Natural killer cell (primary cell): ENCODE measurements at regions not wholly inside any gene's neighbourhood (a gene's known extent, or its start where the extent isn't known, plus 50 kb on each side); places are given as distances from the start of the nearest gene placed in this dataset.
A peak's percentile ranks its signal among the peaks of the same experiment; 100 is the strongest.

Source experiments
- ATAC-seq, 3 donors: fragments of 150-1000 bp in 2 of 3; fragments of 200-7000 bp in 1 of 3; cut with Tn5 transposase; 1 replicate in 1 of 3; 2 replicates in 2 of 3; pipeline ENCODE4 v1.10.0; 2021; ENCODE audit warnings: mild to moderate bottlenecking in 2 of 3, moderate library complexity in 2 of 3
- DNase-seq, 2 donors: peaks; one replicate each; pipeline versions ENCODE4 v3.0.0 to v3.0.0-alpha.2; 2013 to 2021; ENCODE audit warnings: mixed read lengths in 1 of 2
- H3K27ac ChIP-seq: one replicate; pipeline ENCODE4 v1.5.1; 2013; ENCODE audit warnings: mild to moderate bottlenecking, low read length
- H3K27me3 ChIP-seq: one replicate; pipeline ENCODE4 v1.6.1; 2013; ENCODE audit warnings: low read length; ENCODE audit not compliant: control insufficient read depth, insufficient read depth
- H3K36me3 ChIP-seq: one replicate; pipeline ENCODE4 v1.6.1; 2013; ENCODE audit warnings: low read length; ENCODE audit not compliant: control insufficient read depth, insufficient read depth
- H3K4me1 ChIP-seq: one replicate; pipeline ENCODE4 v1.6.1; 2013; ENCODE audit warnings: low read length; ENCODE audit not compliant: control insufficient read depth, insufficient read depth
- H3K4me3 ChIP-seq: one replicate; pipeline ENCODE4 v1.5.1; 2013; ENCODE audit warnings: low read length
- H3K9me3 ChIP-seq: one replicate; pipeline ENCODE4 v1.6.1; 2013; ENCODE audit warnings: low read length; ENCODE audit not compliant: control insufficient read depth, insufficient read depth
- H3K27ac Mint-ChIP-seq, 2 donors: one replicate each; pipeline ENCODE4 v1.8.0; 2022; ENCODE audit warnings: mild to moderate bottlenecking in 2 of 2, mixed read lengths in 2 of 2, moderate library complexity in 1 of 2
- H3K27me3 Mint-ChIP-seq, 2 donors: one replicate each; pipeline ENCODE4 v1.8.0; 2022; ENCODE audit warnings: low read depth in 2 of 2, mixed read lengths in 2 of 2
- H3K36me3 Mint-ChIP-seq: one replicate; pipeline ENCODE4 v1.8.0; 2022; ENCODE audit warnings: mixed read lengths
- H3K4me1 Mint-ChIP-seq, 2 donors: one replicate each; pipeline ENCODE4 v1.8.0; 2022; ENCODE audit warnings: mixed read lengths in 2 of 2
- H3K4me3 Mint-ChIP-seq: one replicate; pipeline ENCODE4 v1.8.0; 2022; ENCODE audit warnings: mild to moderate bottlenecking, moderate library complexity, mixed read lengths
- H3K9me3 Mint-ChIP-seq, 2 donors: one replicate each; pipeline ENCODE4 v1.8.0; 2022; ENCODE audit warnings: mixed read lengths in 2 of 2
- CTCF ChIP-seq: fragments of 200-600 bp; IDR thresholded peaks from one replicate; pipeline ENCODE4 v1.8.0; 2022; ENCODE audit warnings: antibody characterized with exemption
- WGBS: methylation state at CpG from one replicate; pipeline ENCODE4 v1.1.7; 2013; ENCODE audit warnings: missing lambda C conversion rate; ENCODE audit not compliant: insufficient coverage; 5-methylcytosine and 5-hydroxymethylcytosine counted together
- intact Hi-C: fragments of 100-400 bp; cut with micrococcal nuclease; formaldehyde crosslinking; loops from one replicate; pipeline ENCODE4 v1.14.2; 2022

- intact Hi-C loops = no loop called here
- H3K4me1 ChIP-seq = no peaks in the 10 kb centered on the region
- 95% methylated on average over 2 of the region's 3 CpGs for WGBS
- Mint-ChIP-seq H3K4me3 (no peak overlapping the region), H3K36me3 (no peaks in the 10 kb centered on the region), H3K9me3 (no peaks in the 10 kb centered on the region), H3K4me1 (no peaks in the 10 kb centered on the region), H3K27ac (no peak overlapping the region), H3K27me3 (no peaks in the 10 kb centered on the region)
- no peaks in the 10 kb centered on the region for H3K36me3 ChIP-seq
- DNase-seq (no peak), ATAC-seq (no peak)
- TF ChIP-seq CTCF = no peak
- H3K9me3 ChIP-seq = no peaks in the 10 kb centered on the region
- no peaks in the 10 kb centered on the region for H3K27me3 ChIP-seq
- no peak overlapping the region for H3K4me3 ChIP-seq
- no peak overlapping the region for H3K27ac ChIP-seq
Observed at GRCh38 chr4:185868983-185869382, 57.0 kb upstream of the SORBS2 start.

- 93% methylated on average over 2 of the region's 2 CpGs for WGBS
- no peak overlapping the region for H3K4me3 ChIP-seq
- no peak overlapping the region for H3K27ac ChIP-seq
- ATAC-seq = no peak
- Mint-ChIP-seq H3K27ac (no peak overlapping the region), H3K4me3 (no peak overlapping the region), H3K4me1 (no peaks in the 10 kb centered on the region), H3K9me3 (no peaks in the 10 kb centered on the region), H3K27me3 (no peaks in the 10 kb centered on the region), H3K36me3 (no peaks in the 10 kb centered on the region)
- intact Hi-C loops = no loop called here
- no peak for DNase-seq
- H3K4me1 ChIP-seq = no peaks in the 10 kb centered on the region
- no peaks in the 10 kb centered on the region for H3K9me3 ChIP-seq
- H3K36me3 ChIP-seq = no peaks in the 10 kb centered on the region
- TF ChIP-seq CTCF = no peak
- H3K27me3 ChIP-seq = no peaks in the 10 kb centered on the region
Observed at GRCh38 chr4:185869427-185869826, 57.4 kb upstream of the SORBS2 start.

- no peaks in the 10 kb centered on the region for H3K9me3 Mint-ChIP-seq
- no peak overlapping the region for H3K27ac ChIP-seq
- no peaks in the 10 kb centered on the region for H3K4me1 ChIP-seq
- 87% methylated on average over 14 of the region's 14 CpGs for WGBS
- no peaks in the 10 kb centered on the region for H3K9me3 ChIP-seq
- H3K27me3 Mint-ChIP-seq = no peaks in the 10 kb centered on the region
- TF ChIP-seq CTCF = no peak
- no peak overlapping the region for H3K27ac Mint-ChIP-seq
- no peaks in the 10 kb centered on the region for H3K36me3 ChIP-seq
- no peak overlapping the region for H3K4me3 Mint-ChIP-seq
- H3K36me3 Mint-ChIP-seq = no peaks in the 10 kb centered on the region
- intact Hi-C loops = no loop called here
- H3K4me1 Mint-ChIP-seq = no peaks in the 10 kb centered on the region
- no peak overlapping the region for H3K4me3 ChIP-seq
- DNase-seq (no peak), ATAC-seq (peak in 1 of 3 donors; percentile 34)
- H3K27me3 ChIP-seq = no peaks in the 10 kb centered on the region
Observed at GRCh38 chr4:185870366-185870765, 58.4 kb upstream of the SORBS2 start.

GRCh38 chr4:185872747-185873380, 60.9 kb upstream of the SORBS2 start:
- intact Hi-C loops = no loop called here
- no peaks in the 10 kb centered on the region for H3K27me3 ChIP-seq
- H3K27ac ChIP-seq = no peak overlapping the region
- no peaks in the 10 kb centered on the region for H3K36me3 ChIP-seq
- DNase-seq (no peak), ATAC-seq (no peak)
- H3K36me3 Mint-ChIP-seq = no peaks in the 10 kb centered on the region
- H3K4me1 Mint-ChIP-seq = no peaks in the 10 kb centered on the region
- H3K4me3 Mint-ChIP-seq = no peak overlapping the region
- WGBS = 80% methylated on average over 6 of the region's 7 CpGs
- no peaks in the 10 kb centered on the region for H3K9me3 Mint-ChIP-seq
- no peak for TF ChIP-seq CTCF
- no peaks in the 10 kb centered on the region for H3K9me3 ChIP-seq
- H3K4me3 ChIP-seq = no peak overlapping the region
- no peaks in the 10 kb centered on the region for H3K27me3 Mint-ChIP-seq
- no peak overlapping the region for H3K27ac Mint-ChIP-seq
- no peaks in the 10 kb centered on the region for H3K4me1 ChIP-seq
